Colonic mucosa (tissue), 4 donors: ENCODE measurements at regions not wholly inside any gene's neighbourhood (a gene's known extent, or its start where the extent isn't known, plus 50 kb on each side); places are given as distances from the start of the nearest gene placed in this dataset.

Experiments used
- DNase-seq: peaks from one replicate; pipeline ENCODE4 v3.0.0-alpha.2; 2020
- H3K27ac ChIP-seq: fragments of 200-600 bp; one replicate; pipeline ENCODE4 v1.8.0; 2021
- H3K27me3 ChIP-seq: fragments of 200-600 bp; one replicate; pipeline ENCODE4 v1.8.0; 2021
- H3K36me3 ChIP-seq: fragments of 200-600 bp; one replicate; pipeline ENCODE4 v1.8.0; 2021
- H3K4me1 ChIP-seq: fragments of 200-600 bp; one replicate; pipeline ENCODE4 v1.8.0; 2021; ENCODE audit warnings: mild to moderate bottlenecking
- H3K4me3 ChIP-seq: fragments of 200-600 bp; one replicate; pipeline ENCODE4 v1.8.0; 2021
- H3K9ac ChIP-seq, 2 donors: one replicate each; pipeline ENCODE4 v1.7.0; 2013; ENCODE audit warnings: control low read depth in 2 of 2, low read depth in 2 of 2, low read length in 2 of 2
- H3K9me3 ChIP-seq: fragments of 200-600 bp; one replicate; pipeline ENCODE4 v1.8.0; 2021
- intact Hi-C: fragments of 100-400 bp; cut with DNase I; formaldehyde crosslinking; loops from one replicate; pipeline ENCODE4 v1.14.1; 2022
- TF ChIP-seq, protein P1 (sequence below): fragments of 200-600 bp; IDR thresholded peaks from one replicate; pipeline ENCODE4 v1.8.0; 2022; ENCODE audit warnings: antibody characterized with exemption, mild to moderate bottlenecking
- donor health status: healthy.
- donor health status: DM: no; HTN: no; CAD: no.
- donor health status: DM: no; HTN: no; CAD: no.

DNA sequence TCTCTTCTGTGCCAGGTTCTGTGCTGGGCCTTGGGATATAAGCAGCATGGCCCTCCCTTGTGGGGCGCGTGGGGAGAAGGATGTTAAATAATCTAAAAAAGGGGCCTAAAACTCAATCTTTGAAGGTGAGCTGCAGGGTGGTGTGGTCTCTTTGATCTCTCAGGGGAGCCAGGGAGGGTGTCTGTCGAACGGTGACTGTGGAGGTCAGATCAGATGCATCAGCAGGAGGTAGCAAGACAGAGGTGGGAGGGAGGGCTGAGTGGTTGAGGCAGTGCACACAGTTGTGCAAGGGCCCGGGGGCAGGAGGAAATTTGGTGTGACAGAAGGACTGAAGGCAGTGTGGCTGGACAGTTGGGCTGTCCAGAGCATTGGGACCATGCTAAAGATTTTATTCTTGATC is 287.3 kb downstream of the BMP7 start:
- Histone ChIP-seq H3K27me3 (peaks cover 4% of the 10 kb centered on the region), H3K9ac (no peak overlapping the region)
- intact Hi-C loops: no loop called here

DNA sequence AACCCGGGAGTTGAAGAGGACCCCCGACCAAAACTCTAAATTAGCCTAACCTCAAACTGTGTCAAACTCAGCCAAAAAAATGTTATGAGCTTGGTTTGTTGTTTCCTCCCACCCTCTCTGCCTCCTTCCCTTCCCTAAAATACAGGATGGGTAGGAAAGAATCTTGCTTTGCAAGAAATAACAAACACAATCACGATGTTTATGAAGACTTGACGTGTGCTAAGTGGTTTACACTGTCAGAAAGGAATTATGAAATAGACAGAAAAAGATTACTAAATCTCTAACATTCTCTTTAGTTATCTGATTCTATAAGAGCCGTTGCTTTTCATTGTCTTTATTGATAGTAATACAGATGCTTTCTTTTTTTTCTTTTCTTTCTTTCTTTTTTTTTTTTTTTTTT is 285.1 kb downstream of the BMP7 start:
- DNase-seq: no peak
- Histone ChIP-seq H3K4me3 (no peak overlapping the region), H3K27ac (no peak overlapping the region), H3K9me3 (no peaks in the 10 kb centered on the region), H3K27me3 (no peaks in the 10 kb centered on the region), H3K9ac (no peak overlapping the region), H3K36me3 (no peaks in the 10 kb centered on the region), H3K4me1 (no peaks in the 10 kb centered on the region)
- intact Hi-C loops: no loop called here
- TF ChIP-seq, protein P1, sequence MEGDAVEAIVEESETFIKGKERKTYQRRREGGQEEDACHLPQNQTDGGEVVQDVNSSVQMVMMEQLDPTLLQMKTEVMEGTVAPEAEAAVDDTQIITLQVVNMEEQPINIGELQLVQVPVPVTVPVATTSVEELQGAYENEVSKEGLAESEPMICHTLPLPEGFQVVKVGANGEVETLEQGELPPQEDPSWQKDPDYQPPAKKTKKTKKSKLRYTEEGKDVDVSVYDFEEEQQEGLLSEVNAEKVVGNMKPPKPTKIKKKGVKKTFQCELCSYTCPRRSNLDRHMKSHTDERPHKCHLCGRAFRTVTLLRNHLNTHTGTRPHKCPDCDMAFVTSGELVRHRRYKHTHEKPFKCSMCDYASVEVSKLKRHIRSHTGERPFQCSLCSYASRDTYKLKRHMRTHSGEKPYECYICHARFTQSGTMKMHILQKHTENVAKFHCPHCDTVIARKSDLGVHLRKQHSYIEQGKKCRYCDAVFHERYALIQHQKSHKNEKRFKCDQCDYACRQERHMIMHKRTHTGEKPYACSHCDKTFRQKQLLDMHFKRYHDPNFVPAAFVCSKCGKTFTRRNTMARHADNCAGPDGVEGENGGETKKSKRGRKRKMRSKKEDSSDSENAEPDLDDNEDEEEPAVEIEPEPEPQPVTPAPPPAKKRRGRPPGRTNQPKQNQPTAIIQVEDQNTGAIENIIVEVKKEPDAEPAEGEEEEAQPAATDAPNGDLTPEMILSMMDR: no peak

More for the DNA sequence above, 287.3 kb downstream of the BMP7 start:
- Histone ChIP-seq H3K36me3 (no peaks in the 10 kb centered on the region), H3K4me3 (no peak overlapping the region), H3K27ac (no peak overlapping the region), H3K9me3 (no peaks in the 10 kb centered on the region), H3K4me1 (no peaks in the 10 kb centered on the region)
- no peak for DNase-seq
- TF ChIP-seq, protein P1: no peak

DNA sequence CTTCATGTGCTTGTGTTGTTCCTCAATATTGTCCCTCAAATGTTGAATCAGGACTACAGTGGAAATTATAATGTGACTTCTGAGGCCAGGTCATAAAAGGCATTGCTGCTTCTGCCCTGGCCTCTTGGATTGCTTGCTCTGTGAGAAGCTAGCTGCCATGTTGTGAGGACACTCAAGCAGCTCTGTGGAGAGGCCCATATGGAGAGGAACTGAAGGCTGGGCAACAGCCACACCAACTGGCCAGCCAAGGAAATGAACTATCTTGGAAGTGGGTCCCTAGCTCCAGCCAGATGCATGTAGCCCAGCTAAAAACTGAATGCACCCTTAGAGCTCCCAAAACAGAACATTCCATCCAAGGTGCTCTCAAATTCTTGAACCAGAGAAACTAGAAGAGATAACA is 282.6 kb downstream of the BMP7 start:
- Histone ChIP-seq H3K27ac (no peak overlapping the region), H3K9me3 (no peaks in the 10 kb centered on the region), H3K4me1 (no peaks in the 10 kb centered on the region), H3K36me3 (no peaks in the 10 kb centered on the region), H3K27me3 (no peaks in the 10 kb centered on the region), H3K4me3 (no peak overlapping the region), H3K9ac (no peak overlapping the region)
- DNase-seq: no peak
- TF ChIP-seq, protein P1: no peak
- intact Hi-C loops: no loop called here

DNA sequence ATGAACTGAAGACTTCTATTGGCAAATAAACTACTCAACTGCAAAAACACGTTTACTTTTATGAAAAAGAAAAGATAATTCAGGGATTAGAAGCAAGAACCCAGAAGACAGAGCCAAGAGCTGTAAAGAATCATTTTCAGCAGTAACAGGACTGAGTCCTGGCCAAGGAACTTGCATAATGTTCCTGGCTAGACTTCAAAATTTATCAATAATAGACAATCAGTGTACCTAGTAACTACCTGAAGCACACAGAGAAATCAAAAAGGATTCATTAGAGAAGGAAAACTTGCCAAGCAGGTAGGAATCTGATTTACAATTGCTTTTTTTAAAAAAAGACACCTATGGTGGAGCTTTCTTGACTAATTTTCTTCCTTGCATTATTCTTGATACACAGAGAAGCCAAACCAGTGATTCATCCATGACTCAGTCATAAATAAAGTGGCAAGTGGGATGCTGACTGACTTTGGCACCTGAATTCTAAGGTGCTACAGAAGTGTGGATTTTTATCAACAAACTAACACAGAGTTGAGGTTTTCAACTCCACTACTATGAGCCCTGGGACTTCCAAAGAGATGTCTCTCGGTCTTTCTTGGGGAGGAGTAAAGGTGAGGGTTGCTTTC is 281.3 kb downstream of the BMP7 start:
- no peaks in the 10 kb centered on the region for H3K36me3 ChIP-seq
- H3K4me1 ChIP-seq: no peaks in the 10 kb centered on the region
- no peak overlapping the region for H3K27ac ChIP-seq
- no peak overlapping the region for H3K9ac ChIP-seq
- no peak overlapping the region for H3K4me3 ChIP-seq
- H3K27me3 ChIP-seq: no peaks in the 10 kb centered on the region
- no peak for DNase-seq
- TF ChIP-seq, protein P1: no peak
- intact Hi-C loops: no loop called here
- no peaks in the 10 kb centered on the region for H3K9me3 ChIP-seq

DNA sequence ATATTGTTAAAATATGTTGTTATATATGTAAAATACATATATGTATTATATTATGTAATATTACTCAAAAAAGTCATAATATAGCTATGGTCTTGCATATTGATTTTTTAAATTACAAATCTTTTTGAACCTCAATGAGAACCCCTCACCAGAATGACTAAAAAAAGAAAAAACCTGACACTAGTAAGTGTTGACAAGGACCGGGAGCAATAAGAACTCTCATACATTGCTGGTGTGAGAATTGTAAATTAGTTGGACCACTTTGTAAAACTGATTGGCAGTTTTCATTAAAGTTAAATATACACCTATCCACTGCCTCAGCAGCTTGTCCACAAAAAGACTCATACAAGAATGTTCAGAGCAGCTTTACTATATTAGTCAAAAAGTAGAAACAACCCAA is 280.0 kb downstream of the BMP7 start:
- DNase-seq: no peak
- Histone ChIP-seq H3K27me3 (no peaks in the 10 kb centered on the region), H3K27ac (no peak overlapping the region), H3K4me1 (no peaks in the 10 kb centered on the region), H3K36me3 (no peaks in the 10 kb centered on the region), H3K9me3 (no peaks in the 10 kb centered on the region), H3K9ac (no peak overlapping the region), H3K4me3 (no peak overlapping the region)
- TF ChIP-seq, protein P1: no peak
- intact Hi-C loops: no loop called here
